Activated T-cell treated with anti-CD3 and anti-CD28 coated beads, Interleukin-2, amount 50 U/mL, for 72 hours (primary cell): ENCODE measurements at regions not wholly inside any gene's neighbourhood (a gene's known extent, or its start where the extent isn't known, plus 50 kb on each side); places are given as distances from the start of the nearest gene placed in this dataset.

Experiments
- ATAC-seq, 2 donors: fragments of 150-1000 bp; cut with Tn5 transposase; replicated peaks in 1 of 2; 2 replicates each; pipeline ENCODE4 v1.10.0; 2021; ENCODE audit warnings: moderate library complexity in 2 of 2, mild to moderate bottlenecking in 1 of 2
- DNase-seq, 2 donors: peaks; one replicate each; pipeline ENCODE4 v3.0.0; 2021 to 2022; ENCODE audit warnings: mixed read lengths in 1 of 2
- H3K27ac Mint-ChIP-seq: one replicate; pipeline ENCODE4 v1.8.0; 2022; ENCODE audit warnings: mild to moderate bottlenecking, moderate library complexity, mixed read lengths
- H3K27me3 Mint-ChIP-seq: one replicate; pipeline ENCODE4 v1.8.0; 2022; ENCODE audit warnings: low read depth, mixed read lengths
- H3K36me3 Mint-ChIP-seq, 2 donors: one replicate each; pipeline ENCODE4 v1.8.0; 2022; ENCODE audit warnings: mixed read lengths in 2 of 2, mild to moderate bottlenecking in 1 of 2; ENCODE audit not compliant: insufficient read depth in 2 of 2
- H3K4me1 Mint-ChIP-seq: one replicate; pipeline ENCODE4 v1.8.0; 2022; ENCODE audit warnings: low read depth, mixed read lengths
- H3K4me3 Mint-ChIP-seq, 2 donors: one replicate each; pipeline ENCODE4 v1.8.0; 2022; ENCODE audit warnings: mild to moderate bottlenecking in 2 of 2, mixed read lengths in 2 of 2, moderate library complexity in 2 of 2
- H3K9me3 Mint-ChIP-seq, 2 donors: one replicate each; pipeline ENCODE4 v1.8.0; 2022; ENCODE audit warnings: mixed read lengths in 2 of 2

GRCh38 chr1:83104558-83104957, 894.4 kb downstream of the TTLL7 start:
- H3K4me1 Mint-ChIP-seq: peaks cover 3% of the 10 kb centered on the region
- no peak overlapping the region for H3K27ac Mint-ChIP-seq
- H3K27me3 Mint-ChIP-seq: no peaks in the 10 kb centered on the region
- H3K4me3 Mint-ChIP-seq: no peak overlapping the region
- H3K9me3 Mint-ChIP-seq: peaks cover 0 to 2% of the 10 kb centered on the region in 2 donors
- no peak for DNase-seq
- ATAC-seq: no peak
- H3K36me3 Mint-ChIP-seq: no peaks in the 10 kb centered on the region

DNA sequence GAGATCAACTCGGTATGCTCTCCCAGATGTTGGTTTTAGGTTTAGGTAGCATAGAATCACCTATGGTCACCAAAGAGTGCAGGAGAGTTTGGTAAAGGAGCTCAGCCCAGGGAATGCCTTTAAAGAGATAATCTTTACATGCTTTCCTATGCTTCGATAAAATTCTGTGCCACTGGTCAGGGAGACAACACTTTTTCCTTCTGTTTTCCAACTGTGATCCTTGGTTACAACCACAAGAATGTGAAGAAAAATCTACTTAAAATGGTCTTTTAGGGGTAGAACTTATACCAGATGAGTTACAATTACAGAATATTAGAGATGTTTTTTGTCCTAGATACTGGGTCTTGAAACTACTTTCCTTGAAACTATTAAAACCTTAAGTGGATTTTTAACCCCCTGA, 895.6 kb downstream of the TTLL7 start:
- ATAC-seq: no peak
- peaks cover 0 to 2% of the 10 kb centered on the region in 2 donors for H3K9me3 Mint-ChIP-seq
- no peaks in the 10 kb centered on the region for H3K27me3 Mint-ChIP-seq
- H3K4me3 Mint-ChIP-seq: no peak overlapping the region
- H3K4me1 Mint-ChIP-seq: no peaks in the 10 kb centered on the region
- no peaks in the 10 kb centered on the region for H3K36me3 Mint-ChIP-seq
- DNase-seq: no peak
- H3K27ac Mint-ChIP-seq: no peak overlapping the region

DNA sequence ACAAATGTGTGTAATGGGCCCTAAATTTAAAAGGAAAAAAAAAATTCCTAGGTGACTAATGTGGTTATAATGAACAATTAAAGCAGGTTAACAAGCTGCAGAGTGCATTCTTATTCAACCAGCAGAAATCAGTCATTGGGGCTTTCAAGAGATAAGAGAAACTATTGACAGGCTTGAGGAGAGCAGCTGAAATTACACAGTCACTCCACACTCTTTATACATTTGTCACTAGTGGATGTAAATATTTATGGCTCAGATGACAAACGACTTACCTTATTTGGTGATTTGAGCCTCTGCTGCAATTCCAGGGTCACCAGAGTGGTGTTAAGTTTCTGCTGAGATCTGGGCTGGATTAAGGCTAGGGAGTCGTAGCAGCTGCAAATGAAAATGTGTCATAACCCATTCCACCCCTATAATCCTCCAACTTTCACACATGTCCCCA, 896.3 kb downstream of the TTLL7 start:
- peaks cover 0 to 2% of the 10 kb centered on the region in 2 donors for H3K9me3 Mint-ChIP-seq
- peak in 1 of 2 donors; percentile 36 for ATAC-seq
- no peak overlapping the region for H3K27ac Mint-ChIP-seq
- no peak for DNase-seq
- no peak overlapping the region for H3K4me3 Mint-ChIP-seq
- H3K36me3 Mint-ChIP-seq: no peaks in the 10 kb centered on the region
- no peaks in the 10 kb centered on the region for H3K27me3 Mint-ChIP-seq
- no peaks in the 10 kb centered on the region for H3K4me1 Mint-ChIP-seq

- peaks cover 0 to 2% of the 10 kb centered on the region in 2 donors for H3K9me3 Mint-ChIP-seq
- no peak overlapping the region for H3K4me3 Mint-ChIP-seq
- no peaks in the 10 kb centered on the region for H3K4me1 Mint-ChIP-seq
- ATAC-seq (no peak), DNase-seq (no peak)
- H3K27me3 Mint-ChIP-seq: no peaks in the 10 kb centered on the region
- H3K36me3 Mint-ChIP-seq: no peaks in the 10 kb centered on the region
- no peak overlapping the region for H3K27ac Mint-ChIP-seq
Observed at GRCh38 chr1:83101406-83101805, 897.5 kb downstream of the TTLL7 start.

- no peaks in the 10 kb centered on the region for H3K27me3 Mint-ChIP-seq
- no peak for ATAC-seq
- H3K9me3 Mint-ChIP-seq: no peaks in the 10 kb centered on the region
- DNase-seq: no peak
- no peak overlapping the region for H3K27ac Mint-ChIP-seq
- H3K4me3 Mint-ChIP-seq: no peak overlapping the region
- H3K4me1 Mint-ChIP-seq: no peaks in the 10 kb centered on the region
- no peaks in the 10 kb centered on the region for H3K36me3 Mint-ChIP-seq
Observed at GRCh38 chr1:83100133-83100532, 898.8 kb downstream of the TTLL7 start.

DNA sequence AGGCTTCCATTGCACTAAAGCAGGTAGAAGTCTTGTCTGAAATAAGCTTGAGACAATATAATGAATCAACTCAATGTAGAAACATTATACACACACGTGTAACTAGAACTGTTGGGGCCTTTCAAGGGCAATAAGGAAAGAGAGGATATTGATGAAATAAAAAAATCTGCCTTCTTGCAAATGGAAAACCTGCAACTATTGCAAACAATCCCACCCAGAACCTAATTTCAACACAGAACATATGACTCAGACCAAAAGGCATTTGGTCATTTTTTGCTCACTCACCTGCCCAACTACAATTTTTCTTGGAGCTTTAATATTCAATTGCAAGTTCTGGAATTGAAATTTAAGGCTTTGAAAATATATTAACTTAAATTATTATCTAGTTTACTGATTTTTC, 900.1 kb downstream of the TTLL7 start:
- no peak overlapping the region for H3K4me3 Mint-ChIP-seq
- ATAC-seq: no peak
- no peaks in the 10 kb centered on the region for H3K4me1 Mint-ChIP-seq
- H3K9me3 Mint-ChIP-seq: no peaks in the 10 kb centered on the region
- H3K36me3 Mint-ChIP-seq: no peaks in the 10 kb centered on the region
- no peak overlapping the region for H3K27ac Mint-ChIP-seq
- DNase-seq: no peak
- H3K27me3 Mint-ChIP-seq: no peaks in the 10 kb centered on the region

DNA sequence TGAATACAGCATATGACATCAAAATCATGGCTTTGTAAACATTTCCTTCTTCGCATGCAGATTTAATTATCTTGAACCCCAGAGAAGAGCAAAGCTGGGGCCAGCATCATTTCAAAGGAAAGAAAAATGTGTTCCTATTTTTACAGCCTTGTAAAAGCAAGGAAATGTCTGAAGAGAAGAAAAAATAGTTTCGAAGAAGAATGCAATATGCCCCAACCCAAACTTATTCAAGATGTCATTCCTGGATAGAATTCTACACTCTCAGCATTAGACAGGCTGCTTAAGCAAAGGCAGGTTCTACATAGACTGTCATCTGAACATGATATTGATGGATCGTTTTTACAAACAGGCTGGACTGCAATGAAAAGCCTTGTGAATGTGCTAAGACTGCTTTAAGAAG, 900.8 kb downstream of the TTLL7 start:
- H3K27ac Mint-ChIP-seq: no peak overlapping the region
- H3K36me3 Mint-ChIP-seq: no peaks in the 10 kb centered on the region
- H3K9me3 Mint-ChIP-seq: no peaks in the 10 kb centered on the region
- ATAC-seq (no peak), DNase-seq (no peak)
- no peak overlapping the region for H3K4me3 Mint-ChIP-seq
- no peaks in the 10 kb centered on the region for H3K27me3 Mint-ChIP-seq
- H3K4me1 Mint-ChIP-seq: no peaks in the 10 kb centered on the region

GRCh38 chr1:83097715-83098114, 901.2 kb downstream of the TTLL7 start:
- ATAC-seq (peak; percentile 50 to 53), DNase-seq (no peak)
- Mint-ChIP-seq H3K4me3 (no peak overlapping the region), H3K4me1 (no peaks in the 10 kb centered on the region), H3K27ac (no peak overlapping the region), H3K27me3 (no peaks in the 10 kb centered on the region), H3K9me3 (no peaks in the 10 kb centered on the region), H3K36me3 (no peaks in the 10 kb centered on the region)

DNA sequence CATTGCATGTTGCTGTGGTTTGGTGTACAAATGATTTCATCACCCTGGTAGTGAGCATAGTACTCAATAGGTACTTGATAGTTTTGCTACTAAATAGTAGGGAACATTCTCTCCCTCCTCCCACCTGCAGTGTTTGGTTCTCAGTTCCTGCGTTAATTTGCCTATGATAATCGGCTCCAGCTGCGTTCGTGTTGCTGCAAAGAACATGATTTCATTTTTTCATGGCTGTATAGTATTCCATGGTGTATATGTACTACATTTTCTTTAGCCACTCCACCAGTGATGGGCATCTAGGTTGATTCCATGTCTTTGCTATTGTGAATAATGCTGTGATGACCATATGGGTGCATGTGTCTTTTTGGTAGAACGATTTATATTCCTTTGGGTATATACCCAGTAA, 903.4 kb downstream of the TTLL7 start:
- Mint-ChIP-seq H3K4me3 (no peak overlapping the region), H3K9me3 (no peaks in the 10 kb centered on the region), H3K27me3 (no peaks in the 10 kb centered on the region), H3K27ac (no peak overlapping the region), H3K36me3 (no peaks in the 10 kb centered on the region), H3K4me1 (no peaks in the 10 kb centered on the region)
- no peak for DNase-seq
- ATAC-seq: no peak

- DNase-seq (no peak), ATAC-seq (no peak)
- H3K27ac Mint-ChIP-seq: no peak overlapping the region
- H3K27me3 Mint-ChIP-seq: no peaks in the 10 kb centered on the region
- H3K9me3 Mint-ChIP-seq: no peaks in the 10 kb centered on the region
- no peak overlapping the region for H3K4me3 Mint-ChIP-seq
- no peaks in the 10 kb centered on the region for H3K36me3 Mint-ChIP-seq
- no peaks in the 10 kb centered on the region for H3K4me1 Mint-ChIP-seq
Observed at GRCh38 chr1:83090195-83090594, 908.7 kb downstream of the TTLL7 start.

GRCh38 chr1:83087851-83088250, 911.1 kb downstream of the TTLL7 start:
- H3K4me3 Mint-ChIP-seq: no peak overlapping the region
- H3K27ac Mint-ChIP-seq: no peak overlapping the region
- no peaks in the 10 kb centered on the region for H3K27me3 Mint-ChIP-seq
- H3K36me3 Mint-ChIP-seq: no peaks in the 10 kb centered on the region
- H3K4me1 Mint-ChIP-seq: no peaks in the 10 kb centered on the region
- DNase-seq (no peak), ATAC-seq (no peak)
- no peaks in the 10 kb centered on the region for H3K9me3 Mint-ChIP-seq

DNA sequence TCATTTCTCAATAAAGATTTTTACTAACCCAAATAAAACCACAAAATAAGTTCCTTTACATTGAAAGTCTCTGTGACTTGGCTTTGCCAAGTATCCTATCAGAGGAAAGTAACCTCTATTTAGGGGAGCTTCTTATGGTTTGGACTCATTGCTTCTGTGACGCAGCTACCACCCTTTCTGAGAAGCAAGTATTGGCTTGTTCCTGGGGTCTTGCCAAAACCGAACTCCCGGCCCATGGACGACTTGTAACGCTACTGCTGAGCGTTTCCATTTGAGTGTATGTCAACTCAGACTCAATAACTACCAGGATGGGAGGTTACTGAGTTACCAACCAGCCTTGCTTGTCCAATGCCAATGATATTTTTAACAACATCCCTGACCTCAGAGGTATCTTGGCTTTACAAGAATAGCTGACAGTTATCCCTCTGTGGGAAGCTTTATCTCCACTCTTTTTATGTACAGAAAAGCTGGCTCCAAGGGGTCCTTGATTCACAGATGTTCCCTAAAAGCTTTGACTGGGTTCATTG, 911.9 kb downstream of the TTLL7 start:
- H3K4me3 Mint-ChIP-seq: no peak overlapping the region
- no peaks in the 10 kb centered on the region for H3K36me3 Mint-ChIP-seq
- no peak overlapping the region for H3K27ac Mint-ChIP-seq
- H3K9me3 Mint-ChIP-seq: no peaks in the 10 kb centered on the region
- no peaks in the 10 kb centered on the region for H3K27me3 Mint-ChIP-seq
- no peaks in the 10 kb centered on the region for H3K4me1 Mint-ChIP-seq
- ATAC-seq (no peak), DNase-seq (no peak)

GRCh38 chr1:83086346-83086745, 912.6 kb downstream of the TTLL7 start:
- Mint-ChIP-seq H3K36me3 (no peaks in the 10 kb centered on the region), H3K4me1 (no peaks in the 10 kb centered on the region), H3K27ac (no peak overlapping the region), H3K9me3 (no peaks in the 10 kb centered on the region), H3K4me3 (no peak overlapping the region), H3K27me3 (no peaks in the 10 kb centered on the region)
- ATAC-seq (no peak), DNase-seq (no peak)

- Mint-ChIP-seq H3K27me3 (no peaks in the 10 kb centered on the region), H3K36me3 (no peaks in the 10 kb centered on the region), H3K4me3 (no peak overlapping the region), H3K4me1 (no peaks in the 10 kb centered on the region), H3K27ac (no peak overlapping the region), H3K9me3 (no peaks in the 10 kb centered on the region)
- DNase-seq: no peak
- ATAC-seq: no peak
Observed at GRCh38 chr1:83083589-83084224, 915.2 kb downstream of the TTLL7 start.
